ENCODE measurements at regions not wholly inside any gene's neighbourhood (a gene's known extent, or its start where the extent isn't known, plus 50 kb on each side); places are given as distances from the start of the nearest gene placed in this dataset.

- TF ChIP-seq CTCF (IDR thresholded peaks at IDR 0.05): no peak
- TF ChIP-seq EZH2phosphoT487 (IDR thresholded peaks at IDR 0.05): no peak
- TF ChIP-seq EZH2 (IDR thresholded peaks at IDR 0.05): no peak
Observed at GRCh38 chr12:34402899-34403705, 380.8 kb downstream of the ALG10 start.
